K562 (cell line): ENCODE measurements at regions not wholly inside any gene's neighbourhood (a gene's known extent, or its start where the extent isn't known, plus 50 kb on each side); places are given as distances from the start of the nearest gene placed in this dataset.

Experiments used
- ATAC-seq: fragments of 200-7000 bp; cut with Tn5 transposase; 3 replicates; pipeline ENCODE4 v1.9.1; 2020; ENCODE audit warnings: moderate library complexity
- BruUV-seq: library from RNA; stranded (reverse); fragments of 400-500 nt; replicated peaks from 2 replicates; lab custom pipeline; 2021; lab: Mats Ljungman, UMichigan
- CTCF ChIA-PET: fragments of 300-600 bp; formaldehyde crosslinking; extraction: SDS; loops from one replicate; lab custom pipeline; 2021; ENCODE audit warnings: low intra/inter-chr PET ratio; lab: Yijun Ruan, JAX
- POLR2A ChIA-PET: fragments of 300-600, 350-650 bp; sonication (Branson Sonifier 250); formaldehyde crosslinking; extraction: SDS; loops from one replicate; lab custom pipeline; 2021; ENCODE audit warnings: antibody characterized with exemption, inconsistent platforms; lab: Yijun Ruan, JAX
- DNase-seq, 4 experiments: peaks; one replicate each; pipeline versions ENCODE4 v3.0.0 to v3.0.0-alpha.2; 2011 to 2018; ENCODE audit warnings: low spot score in 3 of 4, mixed read lengths in 3 of 4; ENCODE audit errors: extremely low read depth in 1 of 4
- FAIRE-seq: peaks from 2 replicates; lab custom pipeline; 2011; peaks lifted over from hg19 to GRCh38; lab: Jason Lieb, UNC
- H2AFZ ChIP-seq: 2 replicates; pipeline ENCODE4 v1.6.0; 2011; ENCODE audit warnings: low read depth, low read length, control low read depth, inconsistent platforms
- H3K27ac ChIP-seq: fragments of 200-600 bp; 3 replicates; pipeline ENCODE4 v1.8.0; 2011; ENCODE audit warnings: low read depth, mild to moderate bottlenecking, control low read depth, inconsistent platforms, low read length, moderate library complexity, mixed read lengths; ENCODE audit errors: extremely low read depth
- H3K27me3 ChIP-seq, 2 experiments: fragments of 300-600 bp in 1 of 2; 2 replicates in 1 of 2; 3 replicates in 1 of 2; pipeline versions ENCODE4 v1.6.0 to v1.8.0; 2011; ENCODE audit warnings: inconsistent platforms in 2 of 2, low read length in 2 of 2, mild to moderate bottlenecking in 1 of 2, mixed read lengths in 1 of 2, moderate library complexity in 1 of 2; ENCODE audit not compliant: control insufficient read depth in 2 of 2, insufficient read depth in 2 of 2
- H3K36me3 ChIP-seq: fragments of 300-600 bp; 3 replicates; pipeline ENCODE4 v1.8.0; 2011; ENCODE audit warnings: mild to moderate bottlenecking, low read length, inconsistent platforms; ENCODE audit not compliant: control insufficient read depth, insufficient read depth
- H3K4me1 ChIP-seq, 2 experiments: fragments of 200-600 bp in 1 of 2; replicated peaks in 1 of 2; 2 replicates in 1 of 2; 3 replicates in 1 of 2; pipeline versions ENCODE4 v1.5.1 to v1.8.0; 2011; ENCODE audit warnings: inconsistent platforms in 2 of 2, low read length in 2 of 2, mild to moderate bottlenecking in 1 of 2, mixed read lengths in 1 of 2, moderate library complexity in 1 of 2; ENCODE audit not compliant: control insufficient read depth in 2 of 2, insufficient read depth in 2 of 2
- H3K4me2 ChIP-seq: 2 replicates; pipeline ENCODE4 v1.6.1; 2011; ENCODE audit warnings: low read length, control low read depth, inconsistent platforms, mixed read lengths; ENCODE audit not compliant: insufficient read depth
- H3K4me3 ChIP-seq: fragments of 200-600 bp; sonication (generic), shearing (Covaris generic); 2 replicates; pipeline ENCODE4 v1.5.1; 2016; ENCODE audit warnings: control low read depth, inconsistent platforms
- H3K79me2 ChIP-seq: fragments of 200-600 bp; 3 replicates; pipeline ENCODE4 v1.8.0; 2011; ENCODE audit warnings: low read length, inconsistent platforms; ENCODE audit not compliant: control insufficient read depth, insufficient read depth
- H3K9ac ChIP-seq, 2 experiments: 2 replicates each; pipeline versions ENCODE4 v1.6.0 to v1.6.1; 2011; ENCODE audit warnings: low read depth in 2 of 2, low read length in 2 of 2, control low read depth in 1 of 2, inconsistent platforms in 1 of 2, mild to moderate bottlenecking in 1 of 2, mixed read lengths in 1 of 2; ENCODE audit not compliant: insufficient read depth in 1 of 2
- H3K9me1 ChIP-seq: one replicate; pipeline ENCODE4 v1.6.0; 2011; ENCODE audit warnings: inconsistent platforms, mild to moderate bottlenecking, low read length, moderate library complexity; ENCODE audit not compliant: control insufficient read depth, insufficient read depth
- H3K9me3 ChIP-seq: replicated peaks from 2 replicates; pipeline ENCODE4 v1.5.1; 2011; ENCODE audit warnings: low read depth, low read length, inconsistent platforms; ENCODE audit not compliant: control insufficient read depth, insufficient read depth
- H4K20me1 ChIP-seq: replicated peaks from 2 replicates; pipeline ENCODE4 v1.6.1; 2011; ENCODE audit warnings: low read length, inconsistent platforms, mixed read lengths; ENCODE audit not compliant: control insufficient read depth, insufficient read depth
- C11orf30 ChIP-seq: fragments of 450-650 bp; IDR thresholded peaks from 2 replicates; pipeline ENCODE4 v1.6.1; 2016; ENCODE audit warnings: low read depth, mild to moderate bottlenecking
- CAMTA2 ChIP-seq: fragments of 250-450 bp; sonication (Bioruptor Pico); conservative IDR thresholded peaks from 2 replicates; pipeline ENCODE4 v1.5.1; 2022
- NCOA2 ChIP-seq, 2 experiments: fragments of 450-650 bp; IDR thresholded peaks; 2 replicates each; pipeline ENCODE4 v1.6.1; 2018; ENCODE audit warnings: mild to moderate bottlenecking in 2 of 2, moderate library complexity in 1 of 2; ENCODE audit not compliant: partially characterized antibody in 2 of 2
- SMAD4 ChIP-seq: fragments of 250-450 bp; sonication (Bioruptor Pico); conservative IDR thresholded peaks from 2 replicates; pipeline ENCODE4 v1.8.0; 2021; ENCODE audit warnings: inconsistent platforms, mild to moderate bottlenecking, moderate library complexity
- ZNF316 ChIP-seq: fragments of 450-650 bp; IDR thresholded peaks from 2 replicates; pipeline ENCODE4 v1.6.1; 2016
- ZNF668 ChIP-seq: fragments of 250-450 bp; sonication (Bioruptor Pico); IDR thresholded peaks from 2 replicates; pipeline ENCODE4 v1.8.0; 2022; ENCODE audit warnings: mild to moderate bottlenecking, inconsistent platforms
- WGBS: fragments of 100-300 bp; shearing (Covaris generic); methylation state at CpG from one replicate; pipeline ENCODE4 v1.1.6; 2016; ENCODE audit warnings: low coverage, mixed read lengths; ENCODE audit not compliant: insufficient coverage; ENCODE audit errors: missing lambda C conversion rate; 5-methylcytosine and 5-hydroxymethylcytosine counted together
- in situ Hi-C: fragments of 300-500 bp; cut with MboI; formaldehyde crosslinking; loops from 4 replicates; pipeline ENCODE4 v1.15.0; 2018; ENCODE audit warnings: inconsistent platforms, mixed read lengths
- intact Hi-C: fragments of 100-400 bp; cut with micrococcal nuclease; formaldehyde crosslinking; loops from 2 replicates; pipeline ENCODE4 v1.14.2; 2022
- TF ChIP-seq, protein P1 (sequence below): fragments of 450-650 bp; conservative IDR thresholded peaks from 2 replicates; pipeline ENCODE4 v1.6.1; 2016; ENCODE audit warnings: missing genetic modification characterization, low read depth, mild to moderate bottlenecking, missing compliant biosample characterization, moderate library complexity

DNA sequence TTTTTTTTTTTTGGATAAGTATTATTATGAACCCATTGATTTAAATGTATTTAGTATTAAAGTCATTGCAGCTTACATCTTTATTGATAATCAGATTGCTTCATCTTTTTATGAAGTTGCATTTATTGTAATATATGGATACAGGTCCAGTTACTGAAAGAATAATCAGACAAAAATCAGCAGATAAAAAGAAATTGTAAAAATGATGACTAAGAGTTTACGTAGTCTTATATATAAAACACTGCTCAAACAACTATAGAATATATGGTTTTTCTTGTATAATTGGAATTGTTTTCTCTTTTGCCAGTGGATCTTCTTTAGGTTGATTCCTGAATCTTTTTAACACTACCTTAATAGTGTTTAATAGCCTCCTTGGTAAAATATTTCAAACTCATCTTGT, 378.3 kb downstream of the DUSP6 start:
- ATAC-seq (no peak), DNase-seq (no peak), FAIRE-seq (no peak)
- H4K20me1 ChIP-seq: no peaks in the 10 kb centered on the region
- no TSS peak for BruUV-seq
- 8% methylated on average over 1 of the region's 1 CpG for WGBS
- no peak overlapping the region for H3K9ac ChIP-seq
- H3K9me1 ChIP-seq: no peaks in the 10 kb centered on the region
- no peak overlapping the region for H3K27ac ChIP-seq
- H3K36me3 ChIP-seq: no peaks in the 10 kb centered on the region
- H2AFZ ChIP-seq: no peak overlapping the region
- ChIA-PET CTCF (no interaction called here), POLR2A (interaction anchor here (0.7 kb wide), 1 partner anchor 11 kb away, joined by 3 read pairs; no protein-coding TSS in a partner anchor)
- no peak overlapping the region for H3K4me3 ChIP-seq
- no peak overlapping the region for H3K4me2 ChIP-seq
- H3K79me2 ChIP-seq: no peaks in the 10 kb centered on the region
- intact Hi-C loops: no loop called here
- TF ChIP-seq NCOA2 (IDR thresholded peaks at IDR 0.05; ENCODE audit: partially characterized antibody in 2 of 2) (no peak), ZNF668 (CRISPR knock-in tag) (no peak), CAMTA2 (no peak), C11orf30 (peak; percentile 32; the same call in 1 of the 2 replicates), SMAD4 (CRISPR knock-in tag) (no peak), ZNF316 (peak; percentile 59)
- TF ChIP-seq, protein P1, sequence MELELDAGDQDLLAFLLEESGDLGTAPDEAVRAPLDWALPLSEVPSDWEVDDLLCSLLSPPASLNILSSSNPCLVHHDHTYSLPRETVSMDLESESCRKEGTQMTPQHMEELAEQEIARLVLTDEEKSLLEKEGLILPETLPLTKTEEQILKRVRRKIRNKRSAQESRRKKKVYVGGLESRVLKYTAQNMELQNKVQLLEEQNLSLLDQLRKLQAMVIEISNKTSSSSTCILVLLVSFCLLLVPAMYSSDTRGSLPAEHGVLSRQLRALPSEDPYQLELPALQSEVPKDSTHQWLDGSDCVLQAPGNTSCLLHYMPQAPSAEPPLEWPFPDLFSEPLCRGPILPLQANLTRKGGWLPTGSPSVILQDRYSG (tag): no peak
- in situ Hi-C loops: no loop called here
- no peaks in the 10 kb centered on the region for H3K27me3 ChIP-seq
- H3K4me1 ChIP-seq: no peaks in the 10 kb centered on the region
- H3K9me3 ChIP-seq: no peaks in the 10 kb centered on the region
